HCT116 (cell line): ENCODE measurements at regions not wholly inside any gene's neighbourhood (a gene's known extent, or its start where the extent isn't known, plus 50 kb on each side); places are given as distances from the start of the nearest gene placed in this dataset.

Source experiments
- CEBPB ChIP-seq: IDR thresholded peaks from 2 replicates; pipeline ENCODE4 v1.6.1; 2012; ENCODE audit warnings: low read depth
- CTCF ChIP-seq, 3 experiments: fragments of 200-600 bp in 1 of 3; sonication (generic) in 1 of 3; IDR thresholded peaks in 2 of 3; conservative IDR thresholded peaks in 1 of 3; 2 replicates each; pipeline ENCODE4 v1.5.1; 2012 to 2017; ENCODE audit warnings: low read depth in 2 of 3, low read length in 2 of 3, antibody characterized with exemption in 1 of 3, borderline replicate concordance in 1 of 3, control low read depth in 1 of 3, mild to moderate bottlenecking in 1 of 3, mixed read lengths in 1 of 3, mixed run types in 1 of 3, moderate library complexity in 1 of 3; ENCODE audit not compliant: insufficient read depth in 1 of 3
- EGR1 ChIP-seq: IDR thresholded peaks from 2 replicates; pipeline ENCODE4 v1.6.1; 2012; ENCODE audit warnings: low read depth
- EZH2 ChIP-seq: fragments of 200-600 bp; sonication (generic); IDR thresholded peaks from 2 replicates; pipeline ENCODE4 v1.6.1; 2017; ENCODE audit warnings: antibody characterized with exemption, mixed run types
- EZH2phosphoT487 ChIP-seq: fragments of 200-600 bp; IDR thresholded peaks from 2 replicates; pipeline ENCODE4 v1.6.1; 2018; ENCODE audit warnings: antibody characterized with exemption, borderline replicate concordance
- JUND ChIP-seq: IDR thresholded peaks from 2 replicates; pipeline ENCODE4 v1.6.1; 2012
- MAX ChIP-seq: IDR thresholded peaks from 2 replicates; pipeline ENCODE4 v1.6.1; 2012
- POLR2A ChIP-seq: IDR thresholded peaks from 2 replicates; pipeline ENCODE4 v1.7.0; 2011; ENCODE audit warnings: borderline replicate concordance; ENCODE audit not compliant: insufficient read depth, insufficient read length; ENCODE audit errors: extremely low read depth
- POLR2AphosphoS5 ChIP-seq: IDR thresholded peaks from 2 replicates; pipeline ENCODE4 v1.6.1; 2011; ENCODE audit warnings: mild to moderate bottlenecking, low read depth, low read length, moderate library complexity
- RAD21 ChIP-seq: IDR thresholded peaks from 2 replicates; pipeline ENCODE4 v1.6.1; 2012; ENCODE audit warnings: low read depth, mild to moderate bottlenecking
- TCF7L2 ChIP-seq: IDR thresholded peaks from 2 replicates; pipeline ENCODE4 v1.7.0; 2011; ENCODE audit warnings: borderline replicate concordance, inconsistent platforms; ENCODE audit not compliant: insufficient read depth, insufficient read length; ENCODE audit errors: extremely low read depth
- YY1 ChIP-seq: IDR thresholded peaks from 2 replicates; pipeline ENCODE4 v1.6.1; 2011; ENCODE audit warnings: low read length, low read depth, moderate library complexity, mild to moderate bottlenecking; ENCODE audit not compliant: insufficient replicate concordance; ENCODE audit errors: extremely low read depth
- ZNF274 ChIP-seq: fragments of 200-500 bp; sonication (Bioruptor generic); IDR thresholded peaks from 2 replicates; pipeline ENCODE4 v1.6.1; 2014; ENCODE audit warnings: mild to moderate bottlenecking, low read depth, low read length, inconsistent platforms

- TF ChIP-seq CTCF (IDR thresholded peaks at IDR 0.05 in 2 of 3, conservative IDR thresholded peaks at IDR 0.05 in 1 of 3; ENCODE audit: borderline replicate concordance in 1 of 3, insufficient read depth in 1 of 3, low read depth in 2 of 3, low read length in 2 of 3) (no peak), POLR2AphosphoS5 (no peak), POLR2A (no peak), MAX (no peak), EGR1 (no peak), TCF7L2 (no peak), YY1 (no peak), EZH2 (no peak), JUND (no peak), ZNF274 (no peak), RAD21 (no peak), CEBPB (peak; percentile 60), EZH2phosphoT487 (no peak)
Measured at GRCh38 chr7:149559711-149560110, 62.1 kb upstream of the ZNF746 start.
